Esophagus muscularis mucosa (tissue), 3 donors: ENCODE measurements at regions not wholly inside any gene's neighbourhood (a gene's known extent, or its start where the extent isn't known, plus 50 kb on each side); places are given as distances from the start of the nearest gene placed in this dataset.

Source experiments
- EP300 ChIP-seq: sonication (generic); formaldehyde crosslinking; IDR thresholded peaks from one replicate; pipeline ENCODE4 v1.6.1; 2017; ENCODE audit warnings: antibody characterized with exemption
- TF ChIP-seq, protein P1 (sequence below), 3 experiments: fragments of 200-600 bp in 2 of 3; fragments of 450-650 bp in 1 of 3; sonication (generic) in 2 of 3; IDR thresholded peaks; one replicate each; pipeline ENCODE4 v1.5.1; 2017 to 2019; ENCODE audit warnings: antibody characterized with exemption in 3 of 3, mild to moderate bottlenecking in 2 of 3, moderate library complexity in 1 of 3

DNA sequence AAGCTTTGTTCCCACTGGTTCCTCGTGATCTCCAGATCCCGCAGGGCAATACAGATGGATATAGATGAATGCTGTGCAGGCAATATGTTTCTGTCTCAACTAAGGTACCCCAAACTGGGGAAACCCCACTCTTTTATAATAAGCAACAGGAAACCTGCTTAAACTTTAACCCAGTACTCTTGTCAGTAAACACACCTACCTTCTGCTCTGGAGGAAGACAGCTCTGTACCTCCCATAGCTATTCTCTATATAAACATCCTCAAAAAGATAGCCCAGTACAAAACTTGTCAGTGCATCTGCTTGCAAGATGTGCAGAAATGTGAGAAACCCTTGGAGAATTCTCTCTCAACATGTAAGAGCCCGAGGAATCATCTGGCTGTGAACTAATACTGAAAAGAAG lies 583.6 kb downstream of the OLFM4 start:
- TF ChIP-seq, protein P1, sequence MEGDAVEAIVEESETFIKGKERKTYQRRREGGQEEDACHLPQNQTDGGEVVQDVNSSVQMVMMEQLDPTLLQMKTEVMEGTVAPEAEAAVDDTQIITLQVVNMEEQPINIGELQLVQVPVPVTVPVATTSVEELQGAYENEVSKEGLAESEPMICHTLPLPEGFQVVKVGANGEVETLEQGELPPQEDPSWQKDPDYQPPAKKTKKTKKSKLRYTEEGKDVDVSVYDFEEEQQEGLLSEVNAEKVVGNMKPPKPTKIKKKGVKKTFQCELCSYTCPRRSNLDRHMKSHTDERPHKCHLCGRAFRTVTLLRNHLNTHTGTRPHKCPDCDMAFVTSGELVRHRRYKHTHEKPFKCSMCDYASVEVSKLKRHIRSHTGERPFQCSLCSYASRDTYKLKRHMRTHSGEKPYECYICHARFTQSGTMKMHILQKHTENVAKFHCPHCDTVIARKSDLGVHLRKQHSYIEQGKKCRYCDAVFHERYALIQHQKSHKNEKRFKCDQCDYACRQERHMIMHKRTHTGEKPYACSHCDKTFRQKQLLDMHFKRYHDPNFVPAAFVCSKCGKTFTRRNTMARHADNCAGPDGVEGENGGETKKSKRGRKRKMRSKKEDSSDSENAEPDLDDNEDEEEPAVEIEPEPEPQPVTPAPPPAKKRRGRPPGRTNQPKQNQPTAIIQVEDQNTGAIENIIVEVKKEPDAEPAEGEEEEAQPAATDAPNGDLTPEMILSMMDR (IDR thresholded peaks at IDR 0.05) = no peak
- TF ChIP-seq EP300 = no peak
